Gastrocnemius medialis (tissue), 4 donors: ENCODE measurements at regions not wholly inside any gene's neighbourhood (a gene's known extent, or its start where the extent isn't known, plus 50 kb on each side); places are given as distances from the start of the nearest gene placed in this dataset.

ENCODE experiments used
- POLR2A ChIP-seq, 2 donors: fragments of 450-650 bp; IDR thresholded peaks; one replicate each; pipeline ENCODE4 v1.6.1; 2017; ENCODE audit warnings: antibody characterized with exemption in 2 of 2, mild to moderate bottlenecking in 2 of 2, moderate library complexity in 2 of 2
- TF ChIP-seq, protein P1 (sequence below), 5 experiments: fragments of 450-650 bp in 3 of 5; fragments of 200-600 bp in 2 of 5; sonication (generic) in 2 of 5; IDR thresholded peaks in 4 of 5; conservative IDR thresholded peaks in 1 of 5; 1 replicate in 4 of 5; 2 replicates in 1 of 5; pipeline ENCODE4 v1.5.1; 2016 to 2019; ENCODE audit warnings: antibody characterized with exemption in 5 of 5, mild to moderate bottlenecking in 3 of 5, moderate library complexity in 3 of 5

- no peak for TF ChIP-seq POLR2A (IDR thresholded peaks at IDR 0.05)
- TF ChIP-seq, protein P1, sequence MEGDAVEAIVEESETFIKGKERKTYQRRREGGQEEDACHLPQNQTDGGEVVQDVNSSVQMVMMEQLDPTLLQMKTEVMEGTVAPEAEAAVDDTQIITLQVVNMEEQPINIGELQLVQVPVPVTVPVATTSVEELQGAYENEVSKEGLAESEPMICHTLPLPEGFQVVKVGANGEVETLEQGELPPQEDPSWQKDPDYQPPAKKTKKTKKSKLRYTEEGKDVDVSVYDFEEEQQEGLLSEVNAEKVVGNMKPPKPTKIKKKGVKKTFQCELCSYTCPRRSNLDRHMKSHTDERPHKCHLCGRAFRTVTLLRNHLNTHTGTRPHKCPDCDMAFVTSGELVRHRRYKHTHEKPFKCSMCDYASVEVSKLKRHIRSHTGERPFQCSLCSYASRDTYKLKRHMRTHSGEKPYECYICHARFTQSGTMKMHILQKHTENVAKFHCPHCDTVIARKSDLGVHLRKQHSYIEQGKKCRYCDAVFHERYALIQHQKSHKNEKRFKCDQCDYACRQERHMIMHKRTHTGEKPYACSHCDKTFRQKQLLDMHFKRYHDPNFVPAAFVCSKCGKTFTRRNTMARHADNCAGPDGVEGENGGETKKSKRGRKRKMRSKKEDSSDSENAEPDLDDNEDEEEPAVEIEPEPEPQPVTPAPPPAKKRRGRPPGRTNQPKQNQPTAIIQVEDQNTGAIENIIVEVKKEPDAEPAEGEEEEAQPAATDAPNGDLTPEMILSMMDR (IDR thresholded peaks at IDR 0.05 in 4 of 5, conservative IDR thresholded peaks at IDR 0.05 in 1 of 5), result no peak
Observed at GRCh38 chr10:29719281-29719675, 84.5 kb upstream of the SVIL start.
